ENCODE measurements at regions not wholly inside any gene's neighbourhood (a gene's known extent, or its start where the extent isn't known, plus 50 kb on each side); places are given as distances from the start of the nearest gene placed in this dataset.

DNA sequence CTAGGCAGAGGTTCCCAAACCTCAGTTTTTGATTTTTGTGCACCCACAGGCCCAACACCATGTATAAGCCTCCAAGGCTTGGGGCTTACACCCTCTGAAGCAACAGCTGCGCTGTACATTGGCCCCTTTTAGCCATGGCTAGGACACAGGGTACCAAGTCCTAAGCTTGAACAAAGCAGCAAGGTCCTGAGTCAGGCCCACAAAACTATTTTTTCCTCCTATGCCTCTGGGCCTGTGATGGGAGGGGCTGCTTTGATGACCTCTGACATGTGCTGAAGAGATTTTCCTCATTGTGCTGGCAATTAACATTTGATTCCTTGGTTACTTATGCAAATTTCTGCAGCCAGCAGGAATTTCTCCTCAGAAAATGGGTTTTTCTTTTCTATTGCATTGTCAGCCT is 262.2 kb upstream of the CEP162 start:
- peaks cover 3 to 8% of the 10 kb centered on the region in 2 donors for H3K9me3 ChIP-seq
- H3K4me1 ChIP-seq = no peaks in the 10 kb centered on the region
- no peaks in the 10 kb centered on the region for H3K36me3 ChIP-seq
- no peaks in the 10 kb centered on the region for H3K27me3 ChIP-seq
- no peak overlapping the region for H3K4me3 ChIP-seq
- intact Hi-C loops (cut with DNase I; ENCODE audit: low total_unique reads) = no loop called here
- TF ChIP-seq, protein P1, sequence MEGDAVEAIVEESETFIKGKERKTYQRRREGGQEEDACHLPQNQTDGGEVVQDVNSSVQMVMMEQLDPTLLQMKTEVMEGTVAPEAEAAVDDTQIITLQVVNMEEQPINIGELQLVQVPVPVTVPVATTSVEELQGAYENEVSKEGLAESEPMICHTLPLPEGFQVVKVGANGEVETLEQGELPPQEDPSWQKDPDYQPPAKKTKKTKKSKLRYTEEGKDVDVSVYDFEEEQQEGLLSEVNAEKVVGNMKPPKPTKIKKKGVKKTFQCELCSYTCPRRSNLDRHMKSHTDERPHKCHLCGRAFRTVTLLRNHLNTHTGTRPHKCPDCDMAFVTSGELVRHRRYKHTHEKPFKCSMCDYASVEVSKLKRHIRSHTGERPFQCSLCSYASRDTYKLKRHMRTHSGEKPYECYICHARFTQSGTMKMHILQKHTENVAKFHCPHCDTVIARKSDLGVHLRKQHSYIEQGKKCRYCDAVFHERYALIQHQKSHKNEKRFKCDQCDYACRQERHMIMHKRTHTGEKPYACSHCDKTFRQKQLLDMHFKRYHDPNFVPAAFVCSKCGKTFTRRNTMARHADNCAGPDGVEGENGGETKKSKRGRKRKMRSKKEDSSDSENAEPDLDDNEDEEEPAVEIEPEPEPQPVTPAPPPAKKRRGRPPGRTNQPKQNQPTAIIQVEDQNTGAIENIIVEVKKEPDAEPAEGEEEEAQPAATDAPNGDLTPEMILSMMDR (IDR thresholded peaks at IDR 0.05) = no peak
- TF ChIP-seq POLR2A (IDR thresholded peaks at IDR 0.05) (no peak), POLR2AphosphoS5 (IDR thresholded peaks at IDR 0.05) (no peak)
- no peak overlapping the region for H3K27ac ChIP-seq
- DNase-seq (ENCODE audit: low spot score in 2 of 2) = no peak

DNA sequence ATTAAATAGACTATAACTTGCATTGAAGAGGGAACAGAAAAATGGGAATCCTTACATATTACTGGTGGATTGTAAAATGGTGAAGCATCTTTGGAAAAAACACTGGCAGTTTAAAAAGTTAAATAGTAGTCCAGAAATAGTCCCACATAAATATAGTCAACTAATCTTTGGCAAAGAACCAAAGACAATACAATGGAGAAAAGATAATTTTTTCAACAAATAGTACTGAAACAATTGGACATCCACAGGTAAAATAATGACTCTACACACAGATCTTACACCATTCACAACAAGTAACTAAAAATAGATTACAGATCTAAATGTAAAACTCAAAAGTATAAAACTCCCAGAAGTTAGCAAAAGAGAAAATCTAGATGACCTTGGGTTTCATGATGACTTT is 259.1 kb upstream of the CEP162 start:
- Histone ChIP-seq H3K9me3 (peaks cover 3 to 16% of the 10 kb centered on the region in 2 donors), H3K4me1 (no peaks in the 10 kb centered on the region), H3K27ac (no peak overlapping the region), H3K27me3 (no peaks in the 10 kb centered on the region), H3K4me3 (no peak overlapping the region), H3K36me3 (no peaks in the 10 kb centered on the region)
- TF ChIP-seq, protein P1 (IDR thresholded peaks at IDR 0.05) = no peak
- no peak for TF ChIP-seq POLR2A (IDR thresholded peaks at IDR 0.05)
- TF ChIP-seq POLR2AphosphoS5 (IDR thresholded peaks at IDR 0.05) = no peak
- DNase-seq (ENCODE audit: low spot score in 2 of 2) = no peak
- intact Hi-C loops (cut with DNase I; ENCODE audit: low total_unique reads) = no loop called here

DNA sequence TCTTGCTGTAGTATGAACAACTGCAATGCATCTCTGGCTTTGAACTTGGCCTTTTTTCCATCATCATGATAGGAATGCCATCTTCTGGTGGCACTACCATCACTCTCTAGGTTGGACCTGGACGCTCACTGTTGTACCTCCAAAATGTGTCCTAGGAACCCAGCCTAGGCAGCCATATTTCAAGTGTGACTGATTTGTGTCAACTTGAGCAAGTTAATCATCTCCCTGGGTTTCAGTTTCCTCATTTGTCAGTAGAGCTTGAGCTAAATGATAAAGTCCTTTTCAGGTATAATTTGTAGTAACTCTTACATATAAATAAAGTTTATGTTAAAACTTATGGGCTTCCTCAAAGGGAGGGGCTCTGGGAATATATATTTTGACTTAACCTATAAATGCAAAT is 241.7 kb upstream of the CEP162 start:
- no peaks in the 10 kb centered on the region for H3K4me1 ChIP-seq
- H3K27ac ChIP-seq = no peak overlapping the region
- H3K4me3 ChIP-seq = no peak overlapping the region
- intact Hi-C loops (cut with DNase I; ENCODE audit: low total_unique reads) = no loop called here
- no peak for DNase-seq (ENCODE audit: low spot score in 2 of 2)
- H3K9me3 ChIP-seq = peaks cover 0 to 10% of the 10 kb centered on the region in 2 donors
- TF ChIP-seq POLR2AphosphoS5 (IDR thresholded peaks at IDR 0.05) (no peak), POLR2A (IDR thresholded peaks at IDR 0.05) (no peak)
- TF ChIP-seq, protein P1 (IDR thresholded peaks at IDR 0.05) = no peak
- no peaks in the 10 kb centered on the region for H3K36me3 ChIP-seq
- no peaks in the 10 kb centered on the region for H3K27me3 ChIP-seq

DNA sequence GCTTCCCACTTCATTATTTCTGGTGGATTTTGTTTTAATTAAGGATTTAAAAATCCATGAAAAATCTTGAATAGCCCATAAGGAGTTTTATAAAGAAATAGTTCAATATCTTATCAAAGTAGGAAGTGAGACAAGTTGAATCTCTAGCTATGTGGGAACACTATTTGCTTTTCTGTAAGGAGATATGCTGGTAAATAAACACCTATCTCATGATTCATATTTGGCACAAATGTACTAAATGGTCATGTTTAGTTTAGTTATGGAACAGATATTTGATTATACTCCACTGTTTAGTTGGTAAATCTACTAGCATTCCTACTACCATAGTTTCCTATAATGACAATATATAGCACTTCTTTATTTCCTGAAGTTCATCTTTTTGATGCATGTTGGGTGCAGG is 239.9 kb upstream of the CEP162 start:
- no peak overlapping the region for H3K4me3 ChIP-seq
- H3K27ac ChIP-seq = no peak overlapping the region
- DNase-seq (ENCODE audit: low spot score in 2 of 2) = no peak
- intact Hi-C loops (cut with DNase I; ENCODE audit: low total_unique reads) = no loop called here
- no peaks in the 10 kb centered on the region for H3K4me1 ChIP-seq
- no peaks in the 10 kb centered on the region for H3K36me3 ChIP-seq
- no peaks in the 10 kb centered on the region for H3K27me3 ChIP-seq
- no peaks in the 10 kb centered on the region for H3K9me3 ChIP-seq
- TF ChIP-seq POLR2A (IDR thresholded peaks at IDR 0.05) = no peak
- TF ChIP-seq, protein P1 (IDR thresholded peaks at IDR 0.05) = no peak
- no peak for TF ChIP-seq POLR2AphosphoS5 (IDR thresholded peaks at IDR 0.05)

DNA sequence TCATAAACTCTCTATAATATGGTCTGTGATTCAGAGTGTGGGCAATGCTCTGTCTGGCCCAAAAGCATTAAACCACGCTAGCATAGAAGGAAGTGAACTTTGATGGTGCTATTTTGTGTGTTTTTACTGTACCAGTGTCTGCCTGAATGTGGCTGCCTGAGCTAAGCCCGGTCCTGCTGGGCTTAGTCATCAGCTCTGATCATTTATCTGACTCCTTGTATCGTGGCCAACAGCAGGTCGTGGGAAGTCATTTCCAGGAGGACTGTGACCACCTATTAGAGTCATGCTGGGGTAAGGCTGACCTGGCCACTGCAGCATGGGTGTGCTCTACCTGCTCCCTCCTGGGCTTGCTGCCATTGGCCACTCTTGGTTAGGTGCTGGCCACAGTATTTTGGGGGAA is 239.1 kb upstream of the CEP162 start:
- DNase-seq (ENCODE audit: low spot score in 2 of 2) = no peak

More for the DNA sequence above, 239.1 kb upstream of the CEP162 start:
- Histone ChIP-seq H3K27ac (no peak overlapping the region), H3K4me3 (no peak overlapping the region), H3K27me3 (no peaks in the 10 kb centered on the region), H3K4me1 (no peaks in the 10 kb centered on the region), H3K9me3 (no peaks in the 10 kb centered on the region), H3K36me3 (no peaks in the 10 kb centered on the region)
- intact Hi-C loops (cut with DNase I; ENCODE audit: low total_unique reads) = no loop called here
- TF ChIP-seq, protein P1 (IDR thresholded peaks at IDR 0.05) = no peak
- TF ChIP-seq POLR2A (IDR thresholded peaks at IDR 0.05) (no peak), POLR2AphosphoS5 (IDR thresholded peaks at IDR 0.05) (no peak)
